NCI-H2196 treated with DMSO at 0.1 percent for 48 hours (cell line): ENCODE measurements at regions not wholly inside any gene's neighbourhood (a gene's known extent, or its start where the extent isn't known, plus 50 kb on each side); places are given as distances from the start of the nearest gene placed in this dataset.
A peak's percentile ranks its signal among the peaks of the same experiment; 100 is the strongest.

ENCODE experiments used
- DNase-seq: peaks from one replicate; lab custom pipeline; 2025; ENCODE audit not compliant: unreplicated experiment; lab: John Stamatoyannopoulos, UW

GRCh38 chr1:200319148-200319547, 90.7 kb downstream of the ZNF281 start:
- no peak for DNase-seq

GRCh38 chr1:200317236-200317635, 92.6 kb downstream of the ZNF281 start:
- DNase-seq, result no peak

GRCh38 chr1:200316148-200316803, 93.6 kb downstream of the ZNF281 start:
- DNase-seq, result no peak

GRCh38 chr1:200314085-200314750, 95.6 kb downstream of the ZNF281 start:
- no peak for DNase-seq

GRCh38 chr1:200311256-200311655, 98.6 kb downstream of the ZNF281 start:
- DNase-seq, result no peak

- DNase-seq, result no peak
Measured at GRCh38 chr1:200310824-200311223, 99.0 kb downstream of the ZNF281 start.

- DNase-seq, result no peak
Measured at GRCh38 chr1:200307755-200308066, 102.1 kb downstream of the ZNF281 start.

GRCh38 chr1:200306944-200307754, 102.7 kb downstream of the ZNF281 start:
- peak; percentile 20 for DNase-seq

- DNase-seq, result no peak
Measured at GRCh38 chr1:200305806-200306205, 104.0 kb downstream of the ZNF281 start.

- no peak for DNase-seq
Measured at GRCh38 chr1:200304171-200304570, 105.7 kb downstream of the ZNF281 start.

GRCh38 chr1:200302921-200303290, 106.9 kb downstream of the ZNF281 start:
- no peak for DNase-seq

- DNase-seq, result no peak
Measured at GRCh38 chr1:200302192-200302920, 107.5 kb downstream of the ZNF281 start.

GRCh38 chr1:200301152-200301551, 108.7 kb downstream of the ZNF281 start:
- no peak for DNase-seq

GRCh38 chr1:200299571-200299970, 110.3 kb downstream of the ZNF281 start:
- DNase-seq, result no peak

- DNase-seq, result no peak
Measured at GRCh38 chr1:200298242-200298641, 111.6 kb downstream of the ZNF281 start.

- no peak for DNase-seq
Measured at GRCh38 chr1:200296091-200296661, 113.7 kb downstream of the ZNF281 start.

- DNase-seq, result no peak
Measured at GRCh38 chr1:200294241-200294640, 115.6 kb downstream of the ZNF281 start.

- DNase-seq, result no peak
Measured at GRCh38 chr1:200292699-200293098, 117.1 kb downstream of the ZNF281 start.

- no peak for DNase-seq
Measured at GRCh38 chr1:200291106-200291505, 118.7 kb downstream of the ZNF281 start.

GRCh38 chr1:200290010-200290685, 119.7 kb downstream of the ZNF281 start:
- no peak for DNase-seq

- DNase-seq, result no peak
Measured at GRCh38 chr1:200288226-200288625, 121.6 kb downstream of the ZNF281 start.
